GM12891 (cell line): ENCODE measurements at regions not wholly inside any gene's neighbourhood (a gene's known extent, or its start where the extent isn't known, plus 50 kb on each side); places are given as distances from the start of the nearest gene placed in this dataset.
"Not testable (repeated sequence)": the region's sequence is repeated elsewhere in the genome, so short reads cannot be mapped to it uniquely, and the experiment has no call there.

Experiments used
- DNase-seq: peaks from one replicate; pipeline ENCODE4 v3.0.0; 2011; ENCODE audit warnings: low spot score; ENCODE audit not compliant: insufficient read length
- FAIRE-seq: peaks from 2 replicates; lab custom pipeline; 2011; peaks lifted over from hg19 to GRCh38; lab: Jason Lieb, UNC
- PAX5 ChIP-seq: IDR thresholded peaks from 2 replicates; pipeline ENCODE4 v1.6.1; 2011; ENCODE audit warnings: low read length, moderate library complexity, mild to moderate bottlenecking; ENCODE audit not compliant: insufficient read depth, severe bottlenecking
- POLR2A ChIP-seq: IDR thresholded peaks from 2 replicates; pipeline ENCODE4 v1.6.1; 2011; ENCODE audit warnings: low read depth, low read length, control low read depth
- POLR2AphosphoS5 ChIP-seq: IDR thresholded peaks from 2 replicates; pipeline ENCODE4 v1.6.1; 2011; ENCODE audit warnings: low read depth, low read length, control low read depth
- POU2F2 ChIP-seq: IDR thresholded peaks from 2 replicates; pipeline ENCODE4 v1.6.1; 2011; ENCODE audit warnings: low read depth, mild to moderate bottlenecking, control low read depth, low read length, moderate library complexity
- SPI1 ChIP-seq: IDR thresholded peaks from 2 replicates; pipeline ENCODE4 v1.6.1; 2011; ENCODE audit warnings: low read depth, low read length, control low read depth
- TAF1 ChIP-seq: IDR thresholded peaks from 2 replicates; pipeline ENCODE4 v1.6.1; 2011; ENCODE audit warnings: low read depth, low read length, control low read depth

DNA sequence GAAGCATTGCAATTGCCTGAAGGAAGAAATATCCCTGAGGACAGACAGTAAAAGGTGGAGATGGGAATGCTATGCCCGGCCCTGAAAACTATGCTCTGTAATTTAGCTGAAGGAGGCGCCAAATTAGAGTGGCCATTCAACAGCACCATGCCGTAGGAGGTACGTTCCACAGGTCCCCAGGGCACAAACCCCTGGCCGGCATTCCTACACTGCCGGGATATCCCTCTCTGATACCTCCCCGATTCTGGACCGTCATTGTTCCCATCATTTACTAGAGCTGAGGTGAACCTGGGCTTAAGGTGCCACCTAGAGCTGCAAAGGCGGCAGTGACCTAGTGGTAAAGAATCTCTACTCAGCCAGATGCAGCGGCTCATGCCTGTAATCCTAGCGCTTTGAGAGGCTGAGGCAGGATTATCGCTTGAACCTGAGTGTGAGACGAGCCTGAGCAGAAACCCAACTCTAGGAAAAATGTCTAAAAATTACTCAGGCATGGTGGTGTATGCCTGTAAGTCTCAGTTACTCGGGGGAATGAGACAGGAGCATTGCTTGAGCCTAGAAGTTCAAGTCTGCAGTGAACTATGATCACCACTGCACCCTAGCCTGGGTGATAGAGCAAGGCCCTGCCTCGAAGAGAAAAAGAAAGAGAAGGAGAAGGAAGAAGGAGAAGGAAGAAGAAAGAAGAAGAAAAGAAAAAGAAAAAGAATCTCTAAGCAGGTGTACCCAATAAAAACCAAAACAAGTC, 53.0 kb upstream of the TNKS2 start:
- FAIRE-seq (no peak), DNase-seq (no peak)
- TF ChIP-seq POLR2AphosphoS5 (no peak), POU2F2 (no peak), POLR2A (no peak), SPI1 (no peak)

DNA sequence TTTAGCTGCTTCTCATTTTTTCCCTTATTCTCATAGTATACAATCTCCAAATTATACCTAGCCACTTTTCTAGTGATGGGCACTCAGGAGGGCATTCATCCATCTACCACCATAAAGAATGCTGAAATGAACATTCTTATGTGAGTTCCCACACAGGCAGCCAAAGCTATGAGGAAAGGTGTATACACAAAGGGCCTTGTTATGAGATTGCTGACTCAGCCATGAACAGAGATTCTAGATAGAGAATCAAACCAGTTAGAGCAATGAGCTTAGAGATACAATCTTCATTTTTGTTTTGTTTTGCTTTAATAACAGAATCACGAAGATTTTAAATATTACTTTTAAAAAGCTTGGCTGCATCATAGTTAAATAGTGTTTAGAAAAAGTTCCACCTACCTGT, 54.8 kb upstream of the TNKS2 start:
- DNase-seq = no peak
- no peak for FAIRE-seq
- TF ChIP-seq POU2F2 = no peak
- no peak for TF ChIP-seq SPI1
- no peak for TF ChIP-seq POLR2A

DNA sequence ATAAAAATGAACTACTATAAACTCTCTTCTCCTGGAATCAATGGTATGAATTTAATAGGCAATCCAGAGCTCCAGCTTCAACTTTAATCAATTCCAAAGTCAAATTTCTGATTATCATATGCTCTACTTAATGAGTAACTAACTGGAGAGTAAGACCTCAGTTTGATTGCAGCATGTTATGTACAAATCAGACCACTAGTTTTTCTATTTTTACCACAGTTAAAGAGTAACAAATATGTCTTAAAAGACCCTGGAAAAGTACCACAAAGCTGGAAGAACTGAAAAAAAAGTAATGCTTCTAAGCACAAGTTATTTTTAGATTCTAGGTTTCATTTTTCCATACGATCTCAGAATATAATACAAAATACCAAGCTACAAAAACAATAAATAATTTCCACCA, 56.0 kb upstream of the TNKS2 start:
- no peak for FAIRE-seq
- no peak for DNase-seq
- TF ChIP-seq POU2F2 (no peak), POLR2AphosphoS5 (no peak), PAX5 (no peak), SPI1 (no peak), POLR2A (no peak), TAF1 (no peak)

DNA sequence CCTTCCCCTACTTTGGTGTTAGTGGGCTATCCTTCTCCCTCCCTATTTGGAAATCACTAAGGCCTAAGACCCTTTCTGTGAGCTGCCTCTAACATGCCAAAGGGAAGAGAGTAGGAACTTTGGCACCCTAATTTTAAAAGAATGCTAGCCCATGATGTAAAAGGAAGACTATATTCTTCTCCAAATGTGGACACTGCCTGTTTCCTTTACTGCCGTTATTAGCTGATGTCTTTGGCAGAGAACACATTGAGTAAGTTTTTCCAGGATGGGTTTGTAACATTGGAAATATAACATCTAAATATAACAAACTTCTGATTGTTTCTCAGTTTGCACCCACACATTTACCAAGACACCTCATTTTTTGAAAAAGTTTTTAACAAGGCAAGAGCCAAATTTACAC, 56.9 kb upstream of the TNKS2 start:
- no peak for DNase-seq
- TF ChIP-seq POU2F2 (no peak), POLR2AphosphoS5 (no peak), PAX5 (no peak), SPI1 (no peak), TAF1 (no peak)
- no peak for FAIRE-seq

DNA sequence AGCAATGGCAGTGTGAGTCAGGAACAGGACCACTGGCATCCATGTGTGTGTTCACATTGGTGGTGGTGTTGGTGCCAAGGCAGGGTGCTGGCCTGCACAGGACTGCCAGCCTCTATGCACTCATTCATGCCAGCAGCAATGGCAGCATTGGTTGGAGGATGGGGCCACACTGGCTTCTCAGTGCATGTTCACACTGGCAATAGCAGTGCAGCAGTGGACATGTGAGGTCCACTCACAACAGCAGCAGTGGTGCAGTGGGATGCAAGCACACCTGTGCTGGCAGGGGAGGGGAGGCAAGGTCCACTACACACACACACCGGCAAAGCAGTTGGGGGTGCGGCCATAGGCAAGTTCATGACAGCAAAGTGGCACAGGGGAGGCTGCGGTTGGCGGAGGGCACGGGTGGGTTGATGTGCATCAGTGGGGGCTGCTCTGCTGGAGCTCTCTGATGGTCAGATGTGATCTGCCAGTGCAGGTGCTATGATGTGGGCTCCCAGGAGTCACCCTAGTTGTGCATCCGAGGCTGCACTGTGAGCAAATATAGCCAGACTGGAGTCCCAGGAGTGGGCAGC, 57.8 kb upstream of the TNKS2 start:
- DNase-seq (no peak), FAIRE-seq (no peak)
- TF ChIP-seq POLR2AphosphoS5 = no peak
- no peak for TF ChIP-seq POLR2A
- no peak for TF ChIP-seq TAF1
- TF ChIP-seq SPI1 = no peak
- no peak for TF ChIP-seq PAX5
- TF ChIP-seq POU2F2 = no peak

DNA sequence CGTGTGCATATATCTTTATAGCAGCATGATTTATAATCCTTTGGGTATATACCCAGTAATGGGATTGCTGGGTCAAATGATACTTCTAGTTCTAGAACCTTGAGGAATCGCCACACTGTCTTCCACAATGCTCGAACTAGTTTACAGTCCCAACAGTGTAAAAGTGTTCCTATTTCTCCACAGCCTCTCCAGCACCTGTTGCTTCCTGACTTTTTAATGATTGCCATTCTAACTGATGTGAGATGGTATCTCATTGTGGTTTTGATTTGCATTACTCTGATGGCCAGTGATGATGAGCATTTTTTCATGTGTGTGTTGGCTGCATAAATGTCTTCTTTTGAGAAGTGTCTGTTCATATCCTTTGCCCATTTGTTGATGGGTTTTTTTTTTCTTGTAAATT, 66.0 kb upstream of the TNKS2 start:
- FAIRE-seq, DNase-seq: not testable (repeated sequence)

DNA sequence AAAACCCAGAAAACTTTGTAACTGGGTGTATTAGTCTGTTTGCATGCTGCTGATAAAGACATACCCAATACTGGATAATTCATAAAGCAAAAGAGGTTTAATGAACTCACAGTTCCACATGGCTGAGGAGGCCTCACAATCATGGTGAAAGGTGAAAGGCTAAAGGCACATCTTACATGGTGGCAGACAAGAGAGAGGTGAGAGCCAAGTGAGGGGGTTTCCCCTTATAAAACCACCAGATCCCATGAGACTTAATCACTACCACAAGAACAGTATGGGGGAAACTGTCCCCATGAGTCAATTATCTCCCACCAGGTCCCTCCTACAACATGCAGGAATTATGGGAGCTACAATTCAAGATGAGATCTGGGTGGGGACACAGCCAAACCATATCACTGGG, 68.9 kb upstream of the TNKS2 start:
- not testable (repeated sequence) for FAIRE-seq

DNA sequence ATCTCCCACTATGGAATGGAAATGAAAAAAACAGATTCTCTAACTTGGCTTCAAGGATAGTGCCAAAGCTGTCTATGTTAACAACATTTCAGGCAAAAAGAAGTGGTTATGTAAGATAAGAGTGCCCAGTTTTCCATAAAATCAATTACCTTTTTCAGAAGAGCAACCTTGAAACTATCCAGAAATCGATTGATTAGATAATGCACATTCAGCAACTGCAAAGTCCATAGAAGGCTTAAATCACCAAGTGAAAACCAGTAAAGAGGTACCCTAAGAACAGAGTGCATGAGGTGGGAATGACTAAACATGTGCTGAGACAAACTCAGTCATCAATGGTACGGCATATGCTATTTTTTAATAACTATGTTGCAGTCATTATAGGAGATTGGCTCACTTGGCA, 71.9 kb upstream of the TNKS2 start:
- FAIRE-seq = no peak
- DNase-seq = no peak
- TF ChIP-seq PAX5 = no peak
- no peak for TF ChIP-seq TAF1
- TF ChIP-seq POLR2AphosphoS5 = no peak
- TF ChIP-seq POU2F2 = no peak
- TF ChIP-seq SPI1 = no peak
- TF ChIP-seq POLR2A = no peak

More for the DNA sequence above, 68.9 kb upstream of the TNKS2 start:
- not testable (repeated sequence) for DNase-seq

DNA sequence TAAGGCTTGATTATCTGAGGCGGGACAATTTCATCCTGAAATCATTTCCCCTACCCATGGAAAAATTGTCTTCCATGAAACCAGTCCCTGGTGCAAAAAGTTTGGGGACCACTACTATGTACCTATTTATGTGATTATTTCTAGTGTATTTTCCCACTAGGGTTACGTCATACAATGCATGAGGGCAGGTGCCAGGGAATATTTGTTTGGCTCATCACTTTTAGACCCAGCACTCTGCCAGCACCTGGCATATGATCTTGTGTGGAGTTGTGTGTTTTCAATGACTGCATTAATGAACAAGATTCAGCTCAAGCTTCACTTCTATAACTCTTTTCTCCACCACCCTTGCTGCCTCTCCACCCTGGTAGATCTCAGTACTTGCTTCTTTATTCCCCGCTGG, 73.3 kb upstream of the TNKS2 start:
- FAIRE-seq (no peak), DNase-seq (no peak)
- TF ChIP-seq POLR2A (no peak), TAF1 (no peak), SPI1 (no peak), PAX5 (no peak), POLR2AphosphoS5 (no peak), POU2F2 (no peak)

DNA sequence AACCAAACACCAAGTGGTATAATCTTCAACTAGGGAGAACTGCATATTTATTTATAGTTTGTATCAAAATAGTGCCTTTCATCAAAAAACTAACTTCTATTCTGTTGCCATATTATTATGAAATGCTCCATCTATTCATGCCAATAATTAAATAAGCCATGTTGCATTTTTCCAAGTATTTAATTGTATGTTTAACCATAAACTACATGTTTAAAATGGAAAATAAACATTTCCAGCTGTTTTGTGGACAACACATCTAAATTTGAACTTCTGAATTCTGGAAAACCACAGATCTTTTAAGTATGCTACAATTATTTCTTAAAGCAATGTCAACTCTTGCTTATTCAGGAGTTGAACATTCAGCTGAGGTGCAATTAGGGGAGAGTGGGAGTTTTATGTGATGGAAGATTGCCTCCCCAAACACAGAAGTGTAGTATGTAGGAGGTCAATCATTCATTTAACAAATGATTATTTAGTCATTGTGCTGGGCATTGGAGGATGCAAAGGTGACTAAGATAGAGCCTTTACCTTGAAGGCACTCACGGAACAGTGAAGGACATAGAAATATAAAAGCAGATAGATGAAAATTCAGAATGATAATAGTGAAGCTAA, 80.7 kb upstream of the PPP1R3C start:
- TF ChIP-seq PAX5 = no peak
- TF ChIP-seq TAF1 = no peak
- TF ChIP-seq POLR2AphosphoS5 = no peak
- TF ChIP-seq POU2F2 = no peak
- TF ChIP-seq SPI1 = no peak
- no peak for TF ChIP-seq POLR2A
- FAIRE-seq = no peak
- DNase-seq = no peak
